Epithelial cell of proximal tubule (primary cell): ENCODE measurements at regions not wholly inside any gene's neighbourhood (a gene's known extent, or its start where the extent isn't known, plus 50 kb on each side); places are given as distances from the start of the nearest gene placed in this dataset.

ENCODE experiments used
- DNase-seq: peaks from one replicate; pipeline ENCODE4 v3.0.0-alpha.2; 2011; ENCODE audit warnings: low read depth
- H3K4me3 ChIP-seq: 2 replicates; pipeline ENCODE4 v1.5.1; 2011; ENCODE audit warnings: low read depth, mild to moderate bottlenecking, low read length
- CTCF ChIP-seq: conservative IDR thresholded peaks from 2 replicates; pipeline ENCODE4 v1.5.1; 2012; ENCODE audit warnings: low read depth, mild to moderate bottlenecking, low read length

- no peak for DNase-seq
- H3K4me3 ChIP-seq: no peak overlapping the region
- TF ChIP-seq CTCF: no peak
Measured at GRCh38 chr6:1227935-1228753, 83.8 kb upstream of the FOXQ1 start.

DNA sequence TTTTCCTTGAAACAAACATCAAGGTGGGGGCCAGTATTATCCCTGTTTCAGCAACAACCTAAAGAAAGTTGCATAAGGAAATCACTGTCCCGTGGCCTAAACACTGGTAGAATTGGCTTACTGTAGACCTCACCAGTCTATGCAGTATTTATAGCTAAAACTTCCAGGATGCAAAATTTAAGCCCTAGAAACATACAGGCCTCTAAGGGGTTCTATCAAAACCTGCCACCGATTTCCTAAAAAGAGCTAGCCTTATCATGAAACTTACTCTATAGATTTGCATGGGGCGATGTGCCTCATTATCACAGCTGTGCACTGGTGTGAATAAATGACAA is 84.3 kb upstream of the FOXQ1 start:
- no peak for TF ChIP-seq CTCF
- H3K4me3 ChIP-seq: no peak overlapping the region
- no peak for DNase-seq

- no peak overlapping the region for H3K4me3 ChIP-seq
- peak; percentile 16 for DNase-seq
- TF ChIP-seq CTCF: no peak
Measured at GRCh38 chr6:1226277-1227099, 85.4 kb upstream of the FOXQ1 start.

DNA sequence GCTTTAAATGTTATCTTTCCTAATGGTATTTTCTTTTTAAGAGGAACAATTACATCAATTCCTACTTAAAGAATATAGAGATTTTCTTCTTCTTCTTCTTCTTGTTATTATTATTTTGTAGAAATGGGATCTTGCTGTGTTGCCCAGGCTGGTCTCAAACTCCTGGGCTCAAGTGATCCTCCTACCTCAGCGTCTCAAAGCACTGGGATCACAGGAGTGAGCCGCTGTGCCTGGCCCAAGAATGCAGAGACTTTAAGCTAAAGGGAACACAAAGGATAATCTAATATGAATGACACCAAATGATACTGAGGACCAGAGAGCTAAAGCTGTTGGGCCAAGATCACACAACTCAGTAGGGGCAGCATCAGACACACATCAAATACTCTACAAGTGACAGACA is 87.4 kb upstream of the FOXQ1 start:
- DNase-seq: no peak

GRCh38 chr6:1222728-1223595 is 88.9 kb upstream of the FOXQ1 start:
- no peak overlapping the region for H3K4me3 ChIP-seq
- no peak for TF ChIP-seq CTCF
- no peak for DNase-seq

More for the DNA sequence above, 87.4 kb upstream of the FOXQ1 start:
- H3K4me3 ChIP-seq: no peak overlapping the region
- no peak for TF ChIP-seq CTCF

DNA sequence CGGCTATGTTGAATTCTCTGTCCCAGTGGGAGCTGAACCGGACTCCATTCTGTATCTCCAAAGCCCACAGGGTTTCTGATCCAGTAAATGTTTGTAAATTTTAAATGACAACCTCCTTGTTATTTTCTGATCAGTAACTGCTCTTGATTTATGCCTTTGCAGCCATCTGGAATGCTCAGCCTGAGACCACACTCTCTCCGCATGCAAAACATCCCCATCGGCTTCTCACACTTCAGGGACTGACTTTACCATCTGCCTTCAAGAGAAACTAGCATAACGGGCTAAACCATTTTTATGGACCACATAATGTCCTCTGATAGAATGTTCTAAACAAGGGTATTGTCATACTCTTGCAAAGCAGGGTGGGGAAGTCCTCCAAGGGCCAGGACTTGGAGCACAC is 94.5 kb upstream of the FOXQ1 start:
- no peak for DNase-seq
- H3K4me3 ChIP-seq: no peak overlapping the region
- TF ChIP-seq CTCF: no peak
